Stimulated activated naive CD4-positive, alpha-beta T cell (primary cell): ENCODE measurements at regions not wholly inside any gene's neighbourhood (a gene's known extent, or its start where the extent isn't known, plus 50 kb on each side); places are given as distances from the start of the nearest gene placed in this dataset.
A peak's percentile ranks its signal among the peaks of the same experiment; 100 is the strongest.

Experiments
- DNase-seq, 6 experiments: peaks; one replicate each; lab custom pipeline; 2025; lab: John Stamatoyannopoulos, UW

DNA sequence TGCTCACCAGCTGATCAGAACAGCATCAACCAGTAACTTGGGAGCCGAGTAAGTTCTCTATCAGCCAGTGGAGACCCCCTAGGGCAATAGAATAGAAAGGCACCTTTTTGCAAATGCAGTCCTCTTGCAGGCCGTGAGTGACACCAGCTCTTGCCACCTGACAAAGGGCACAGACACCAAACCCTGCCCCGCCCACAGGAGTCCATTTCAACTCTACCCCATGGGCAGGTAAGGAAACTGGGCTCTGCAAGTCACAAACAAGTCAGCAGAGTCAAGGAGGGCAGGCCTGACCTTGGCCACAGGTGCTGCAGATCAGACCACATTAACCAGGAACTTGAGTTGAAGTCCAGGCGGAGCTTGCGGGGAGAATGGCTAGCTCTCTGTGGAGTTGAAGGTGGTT lies 77.4 kb upstream of the SPATA13 start:
- no peak for DNase-seq

DNA sequence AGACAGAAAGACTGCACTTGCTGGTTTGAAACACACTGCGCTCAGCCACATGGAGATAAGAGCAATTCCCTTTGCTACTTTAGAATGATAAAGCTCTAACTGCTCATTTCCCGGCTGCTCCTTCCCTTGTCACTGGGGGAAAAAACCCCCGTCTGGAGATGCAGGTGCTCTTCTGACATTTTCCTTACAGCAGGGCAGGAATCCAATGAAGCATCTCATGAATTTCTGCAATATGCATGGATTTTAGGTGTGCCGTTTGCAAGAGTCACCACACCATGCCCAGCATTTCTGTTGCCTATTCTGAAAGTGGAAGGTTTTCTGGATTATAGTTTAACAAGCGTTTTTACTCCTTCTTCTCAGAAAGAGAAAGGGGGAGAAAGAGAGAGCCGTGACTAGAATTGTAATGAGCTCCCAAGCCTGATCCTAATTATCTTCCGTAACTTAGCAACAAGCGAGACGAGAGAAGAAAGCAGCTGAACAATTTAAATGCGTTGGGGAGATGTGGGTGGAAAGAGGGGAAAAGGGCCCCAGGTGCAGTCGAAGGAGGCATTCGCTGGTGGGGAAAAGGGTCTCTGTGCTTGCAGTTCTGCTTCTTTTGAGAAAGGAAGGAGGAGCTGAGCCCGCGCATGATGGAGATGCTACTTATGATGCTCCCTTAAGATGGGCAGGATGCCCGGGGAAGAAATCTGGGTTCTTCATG lies 76.6 kb upstream of the SPATA13 start:
- no peak for DNase-seq

DNA sequence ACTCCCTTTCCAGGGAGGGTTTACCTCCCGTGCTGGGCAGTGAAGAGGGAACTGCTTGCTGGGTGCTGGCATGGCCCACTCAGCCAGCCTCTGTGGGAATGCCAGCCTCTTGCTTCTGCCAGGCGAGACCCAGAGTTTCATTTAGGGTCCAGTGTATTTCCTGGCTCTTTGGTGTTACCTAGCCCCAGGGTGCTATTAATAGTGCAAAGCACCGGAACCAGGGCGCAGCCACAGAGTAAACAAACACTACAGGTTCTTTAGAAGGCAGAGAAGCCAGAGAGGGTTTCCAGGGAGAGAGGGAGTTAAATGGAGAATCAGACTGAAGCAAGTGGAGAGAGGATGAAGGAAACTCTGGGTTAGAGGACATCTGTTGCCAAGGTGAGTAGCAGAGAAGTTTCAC lies 74.9 kb upstream of the SPATA13 start:
- DNase-seq: no peak

DNA sequence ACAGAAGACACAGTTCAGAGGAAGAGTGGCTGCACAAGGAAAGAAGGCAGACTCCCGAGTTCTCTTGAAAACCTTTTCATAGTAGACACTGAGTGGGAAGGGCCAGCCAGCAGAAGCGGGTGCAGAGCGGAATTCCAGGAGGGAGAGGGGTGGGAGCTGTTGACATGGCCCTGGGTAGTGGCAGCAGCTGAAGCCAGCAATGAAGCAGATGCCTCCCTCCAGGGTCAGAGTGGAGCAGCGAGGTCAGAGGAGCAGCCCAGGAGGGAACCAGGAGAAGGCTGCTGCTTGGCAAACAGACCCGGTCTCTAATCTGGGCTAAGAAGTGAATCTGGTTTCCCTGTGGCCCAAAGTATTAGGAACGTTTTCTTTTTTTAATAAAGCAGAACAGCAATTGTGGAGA lies 73.9 kb upstream of the SPATA13 start:
- DNase-seq: no peak

DNA sequence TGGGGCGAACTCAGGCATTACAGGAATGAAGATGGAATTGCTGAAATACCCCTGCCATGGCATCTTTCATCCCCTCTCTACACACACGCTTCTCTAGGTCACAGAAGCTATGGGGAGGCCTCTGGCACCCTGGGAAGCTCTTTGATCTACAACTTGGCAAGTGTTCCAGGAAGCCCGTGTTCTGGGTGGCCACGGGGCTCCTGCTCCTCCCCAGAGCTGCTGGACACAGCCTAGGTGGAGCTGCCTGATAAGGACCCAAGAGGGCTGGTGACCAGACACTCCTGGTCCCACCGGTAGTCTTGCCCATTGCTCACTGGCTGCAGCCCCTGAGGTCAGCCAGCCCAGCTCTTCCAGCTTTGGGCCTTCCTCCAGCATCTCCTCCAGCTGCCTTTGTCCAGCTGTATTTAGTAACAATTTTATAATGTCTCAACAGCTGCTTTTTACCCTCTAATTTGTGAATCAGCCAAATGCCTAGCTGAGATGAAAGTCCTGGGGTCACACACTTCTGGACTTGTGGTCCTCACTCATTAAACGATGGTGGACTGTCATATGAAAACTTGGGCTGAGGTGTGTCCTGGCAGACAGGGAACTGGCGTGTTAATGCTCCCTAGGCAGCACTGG lies 72.8 kb upstream of the SPATA13 start:
- no peak for DNase-seq

DNA sequence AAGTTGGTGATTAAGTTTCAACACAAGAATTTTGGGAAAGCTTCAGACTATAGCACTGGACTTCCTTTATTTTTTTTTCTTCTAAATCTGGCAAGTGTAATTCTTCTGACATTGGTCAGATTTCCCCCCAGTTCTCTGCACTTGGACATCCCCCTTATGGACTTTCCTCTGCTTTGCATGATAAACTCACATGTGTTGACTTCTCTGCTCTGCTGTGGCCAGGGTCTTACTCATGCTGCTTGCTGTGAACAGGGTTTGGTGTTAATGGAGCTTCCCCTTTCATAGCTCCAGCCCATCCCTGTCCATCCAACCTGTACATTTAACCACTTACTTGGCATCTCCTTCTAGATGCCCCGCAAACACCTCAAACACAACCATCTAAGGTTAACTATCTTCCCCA lies 70.5 kb upstream of the SPATA13 start:
- DNase-seq: no peak

DNA sequence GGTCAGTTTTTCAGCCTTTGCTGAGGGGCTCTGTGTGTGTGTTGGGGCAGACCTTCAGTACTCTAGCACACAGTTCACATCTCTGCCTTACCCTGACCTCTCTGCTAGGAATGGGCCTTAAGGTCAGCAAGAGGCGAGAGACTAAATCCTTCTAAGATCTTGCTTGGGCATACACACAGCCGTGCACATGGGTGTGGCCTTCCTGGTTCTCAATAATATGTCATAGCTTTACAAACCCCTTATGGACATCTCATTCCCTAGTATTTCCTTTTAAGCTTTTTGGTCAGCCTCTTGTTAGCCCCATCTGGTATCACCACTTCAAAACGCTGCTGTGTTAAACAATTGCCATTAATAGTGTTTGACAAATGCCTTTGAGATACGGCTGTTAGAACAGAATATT lies 69.4 kb upstream of the SPATA13 start:
- DNase-seq: no peak

DNA sequence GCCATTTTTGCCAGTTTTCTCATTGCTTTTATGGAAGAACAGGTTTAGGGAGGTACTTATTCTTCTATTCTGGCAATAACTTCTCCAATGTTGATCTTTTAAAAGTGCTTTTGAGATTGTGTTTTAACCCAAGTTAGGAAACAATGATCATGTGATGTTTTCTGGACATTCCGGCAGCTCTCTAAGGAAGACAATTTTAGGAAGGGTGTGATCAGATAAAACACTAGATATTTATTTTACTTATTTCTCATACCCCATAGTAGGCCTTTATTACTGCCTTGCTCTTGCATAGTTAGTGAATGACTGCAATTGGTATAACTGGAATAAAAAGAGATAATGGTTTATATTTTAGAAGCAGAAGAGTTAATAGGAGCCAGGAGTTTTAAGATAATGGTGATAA lies 68.4 kb upstream of the SPATA13 start:
- no peak for DNase-seq

DNA sequence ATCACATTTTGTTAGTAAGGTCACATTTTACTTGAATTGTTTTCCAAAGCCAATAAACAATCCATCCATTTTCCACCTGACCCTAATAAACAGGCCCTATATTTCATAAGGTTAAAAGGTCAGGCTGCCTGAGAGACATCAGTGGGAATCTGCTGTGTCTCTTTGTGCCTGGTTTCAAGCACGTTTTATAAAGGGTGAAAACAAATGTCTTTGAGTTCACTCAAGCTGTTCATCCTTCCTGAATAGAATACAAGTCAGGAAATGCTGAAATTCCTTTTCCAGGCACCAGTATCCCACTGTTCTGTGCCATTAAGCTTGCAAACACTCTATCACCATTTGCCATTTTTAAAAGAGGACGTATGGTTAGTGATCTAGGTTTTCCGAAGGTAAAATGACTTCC lies 67.5 kb upstream of the SPATA13 start:
- DNase-seq: no peak

DNA sequence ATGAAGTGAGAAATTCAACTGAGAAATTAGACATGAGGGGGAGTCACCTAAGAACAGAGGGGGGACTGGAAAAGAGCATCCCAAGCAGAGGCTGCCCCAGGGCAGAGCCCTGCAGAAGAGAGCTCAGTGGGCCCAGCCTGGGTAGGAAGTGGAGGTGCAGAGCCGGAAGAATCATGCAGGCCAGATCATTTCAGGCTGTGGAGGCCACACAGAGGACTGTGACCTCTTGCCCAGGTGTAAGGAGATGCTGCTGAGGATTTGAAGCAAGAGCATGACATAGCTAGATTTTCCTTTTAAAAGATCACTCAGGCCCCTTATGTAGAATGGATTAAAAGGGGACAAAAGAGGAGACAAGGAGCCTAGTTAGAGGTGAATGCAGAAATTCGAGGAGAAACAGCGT lies 63.9 kb upstream of the SPATA13 start:
- no peak for DNase-seq

DNA sequence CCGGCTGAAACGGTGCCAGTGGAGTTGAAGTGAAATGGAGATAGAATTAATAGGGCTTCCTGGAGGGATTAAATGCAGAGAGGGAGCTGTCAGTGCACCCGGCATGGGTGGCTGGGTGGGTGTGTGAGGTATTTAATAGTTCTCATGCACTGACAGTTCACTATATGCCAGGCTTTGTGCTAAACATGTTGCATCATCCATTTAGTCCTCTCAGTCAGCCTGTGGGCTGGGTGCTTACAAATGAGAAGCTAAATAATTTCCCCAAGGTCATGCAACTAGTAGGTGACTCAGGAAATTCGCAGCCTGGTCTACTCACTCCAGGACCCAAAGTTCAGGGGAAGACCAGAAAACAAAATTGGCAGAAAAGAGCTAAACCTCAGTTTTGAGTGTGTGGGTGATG lies 63.5 kb upstream of the SPATA13 start:
- DNase-seq: no peak

DNA sequence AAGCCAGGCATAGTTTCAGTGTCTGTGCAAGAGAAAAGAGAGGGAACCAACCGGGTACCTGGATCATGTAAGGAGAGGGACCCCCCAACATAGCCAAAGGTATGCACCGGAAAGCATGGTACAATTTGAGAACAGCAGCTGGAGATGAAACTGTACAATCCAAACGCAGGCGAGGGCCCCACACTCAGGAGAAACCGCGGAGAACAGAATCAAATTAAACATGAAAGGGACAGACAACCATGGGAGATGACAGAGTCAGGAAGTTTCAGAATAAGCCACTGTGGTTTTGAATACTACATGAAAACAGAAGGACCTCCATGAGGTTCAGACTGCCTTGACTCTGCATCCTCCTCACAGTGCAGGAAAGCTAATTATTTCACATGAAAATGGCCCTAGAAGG lies 62.9 kb upstream of the SPATA13 start:
- DNase-seq: peak in 3 of 6 experiments; percentile 8 to 46 (median 21)

DNA sequence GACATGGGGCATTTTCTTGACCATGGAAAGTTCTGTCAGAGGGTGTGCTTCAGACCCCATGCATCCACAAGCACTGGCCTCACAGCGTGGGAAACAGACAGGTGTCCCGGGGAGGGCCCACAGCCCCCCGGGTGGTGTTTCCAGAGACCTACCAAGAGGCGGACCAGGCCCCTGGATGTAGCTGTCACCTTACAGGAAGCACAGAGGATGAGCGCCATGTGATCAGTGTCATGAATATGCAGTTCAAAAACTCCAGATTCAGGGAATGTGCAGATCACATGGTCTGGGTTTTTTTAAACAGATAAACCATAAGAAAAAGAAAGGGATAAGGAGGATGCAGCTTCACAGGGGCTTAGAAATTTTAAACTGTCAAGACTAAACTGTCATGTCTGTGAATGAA lies 61.0 kb upstream of the SPATA13 start:
- DNase-seq: no peak

DNA sequence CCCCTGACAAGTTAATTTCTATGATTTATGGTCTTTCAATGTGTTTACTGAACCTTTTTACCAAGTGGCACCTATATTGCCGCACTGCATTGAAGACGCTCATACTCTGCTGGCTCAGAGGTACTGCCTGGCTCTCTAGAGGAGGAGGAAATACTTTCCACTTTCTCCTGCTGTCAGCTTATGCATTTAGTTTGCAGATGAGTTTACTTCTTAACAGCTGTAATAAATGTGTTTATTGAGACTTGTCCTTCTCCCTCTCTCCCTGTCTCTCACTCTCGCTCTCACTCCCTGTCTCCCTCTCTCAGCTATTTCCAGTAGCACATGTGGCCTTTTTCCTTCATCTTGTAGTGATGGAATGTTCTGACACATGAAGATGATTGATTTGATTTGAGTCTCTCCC lies 60.3 kb upstream of the SPATA13 start:
- DNase-seq: no peak

DNA sequence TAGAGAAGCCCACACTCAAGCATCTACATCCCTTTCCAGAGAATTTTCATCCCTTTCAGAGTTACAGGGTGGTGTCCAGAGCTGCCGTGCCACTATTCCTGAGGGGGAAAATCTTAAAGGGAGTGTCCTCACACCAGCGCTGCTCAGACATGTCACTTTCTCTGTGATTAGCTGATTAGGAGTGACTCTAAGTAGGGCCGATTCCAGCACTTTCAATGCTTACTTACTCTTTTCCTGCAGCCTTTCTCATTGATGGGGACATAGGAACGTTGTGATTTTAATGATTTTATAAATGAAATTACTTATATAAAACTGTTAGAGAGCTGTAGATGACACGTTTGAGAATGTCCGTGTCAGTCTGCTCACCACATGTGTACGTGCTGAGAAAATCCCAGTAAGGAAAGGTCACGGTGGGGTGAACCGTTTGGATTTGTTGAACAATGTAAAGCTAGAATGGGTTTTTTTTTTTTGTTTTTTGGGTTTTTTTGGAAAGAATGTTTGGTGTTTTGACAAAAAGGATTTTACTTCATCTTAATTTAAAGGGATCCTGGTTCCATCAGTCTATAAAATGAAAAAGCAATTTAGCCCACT lies 56.6 kb upstream of the SPATA13 start:
- DNase-seq: no peak

DNA sequence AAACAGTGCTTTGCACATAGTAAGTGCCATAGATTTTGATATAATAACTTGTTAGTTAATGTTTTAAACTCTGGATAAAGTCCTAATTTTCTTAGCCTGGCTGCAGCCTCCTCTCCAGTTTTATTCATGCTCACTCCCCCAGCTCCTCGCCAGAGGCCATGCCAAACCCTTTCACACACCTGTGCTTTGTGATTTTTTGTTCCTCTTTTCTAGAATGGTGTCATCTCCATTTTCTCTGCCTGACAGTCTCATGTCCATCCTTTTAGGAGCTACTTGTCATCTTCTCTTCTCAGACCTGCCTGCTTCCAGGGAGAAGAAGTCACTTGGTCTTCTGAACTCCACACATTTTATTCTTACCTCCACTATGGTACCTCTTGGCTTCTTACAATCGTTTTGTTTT lies 55.8 kb upstream of the SPATA13 start:
- DNase-seq: no peak

DNA sequence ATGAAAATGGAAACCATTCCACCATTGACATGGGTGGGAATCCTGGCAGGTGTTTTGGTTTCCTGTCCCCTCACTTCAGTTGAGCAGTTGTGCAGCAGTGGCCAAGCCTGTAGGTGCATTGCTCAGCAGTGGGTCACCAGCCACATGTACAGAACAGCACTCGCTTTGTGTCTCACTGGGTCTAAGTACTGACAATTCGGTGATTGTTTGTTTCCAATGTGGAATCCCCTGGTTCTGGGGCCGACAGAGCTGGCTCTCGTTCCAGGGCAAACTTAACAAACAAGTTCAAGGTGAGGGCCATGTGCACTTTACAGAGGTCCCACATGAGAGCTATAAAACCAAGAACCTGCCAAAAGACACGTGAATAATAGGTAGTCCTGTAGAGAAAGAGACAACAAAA lies 54.1 kb upstream of the SPATA13 start:
- no peak for DNase-seq

DNA sequence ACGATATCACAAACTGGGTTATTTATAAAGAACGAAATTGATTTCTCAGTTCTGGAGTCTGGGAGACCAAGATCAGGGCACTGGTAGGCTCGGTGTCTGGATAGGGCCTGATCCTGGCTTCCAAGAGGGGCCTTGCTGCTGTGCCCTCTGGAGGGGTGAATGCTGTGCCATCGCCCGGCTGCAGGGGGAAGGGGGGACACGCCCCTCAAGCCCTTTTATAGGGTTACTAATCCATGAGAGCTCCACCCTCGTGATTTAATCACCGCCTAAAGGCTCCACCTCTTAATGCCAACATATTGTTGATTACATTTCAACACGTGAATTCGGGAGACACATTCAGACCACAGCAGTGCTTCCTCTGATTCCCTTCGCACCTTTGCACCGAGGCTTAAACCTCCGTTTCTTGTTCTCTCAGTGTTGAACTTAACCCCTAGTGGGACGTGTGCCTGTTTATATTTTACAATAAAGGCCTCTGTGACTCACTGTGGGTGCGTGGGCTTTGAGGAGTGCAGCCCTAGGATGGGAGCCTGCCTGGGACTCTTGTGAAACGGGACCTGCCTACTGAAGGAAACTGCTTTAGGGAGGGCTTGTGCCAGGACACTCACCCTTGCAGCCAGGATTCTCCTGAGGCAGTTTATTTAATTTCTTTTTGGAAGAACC lies 52.4 kb upstream of the SPATA13 start:
- no peak for DNase-seq

DNA sequence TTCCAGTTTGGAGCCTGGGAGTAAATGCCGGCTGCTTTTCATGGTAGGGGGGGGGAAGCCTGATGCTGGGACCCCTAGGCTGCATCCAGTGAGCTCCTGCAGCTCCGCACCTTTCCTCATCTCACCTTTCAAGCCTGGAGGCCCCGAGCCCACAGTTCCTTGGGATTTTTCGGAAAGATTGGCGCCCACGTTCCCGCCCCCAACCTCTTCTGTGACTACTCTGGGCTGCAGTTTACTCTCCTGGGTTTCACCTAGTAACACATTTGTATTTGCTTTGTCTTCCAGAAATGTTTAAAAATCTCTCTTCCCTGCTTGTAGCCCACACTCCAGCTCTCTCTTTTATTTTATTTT lies 51.9 kb upstream of the SPATA13 start:
- no peak for DNase-seq

DNA sequence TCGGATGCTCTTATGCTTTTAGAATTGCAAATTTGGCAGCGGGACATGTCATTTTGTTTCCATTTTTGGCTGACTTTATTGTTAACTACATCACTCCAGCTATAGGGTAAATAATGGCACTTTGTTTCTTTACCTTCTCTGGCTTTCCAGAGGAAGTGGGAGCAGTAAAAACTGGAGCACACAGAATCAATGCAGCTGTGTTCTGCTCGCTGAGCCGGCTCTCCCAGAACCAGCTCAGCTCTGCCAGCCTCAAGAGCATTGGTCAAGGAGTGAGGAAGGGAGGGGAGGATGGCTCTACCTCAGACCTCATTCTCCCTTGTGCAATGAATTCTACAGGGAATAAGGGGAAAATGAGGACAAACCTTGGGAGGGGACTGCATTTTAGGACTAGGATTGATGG lies 50.5 kb upstream of the SPATA13 start:
- DNase-seq: no peak
